NB4 (cell line): ENCODE measurements at regions not wholly inside any gene's neighbourhood (a gene's known extent, or its start where the extent isn't known, plus 50 kb on each side); places are given as distances from the start of the nearest gene placed in this dataset.
"Not testable (repeated sequence)": the region's sequence is repeated elsewhere in the genome, so short reads cannot be mapped to it uniquely, and the experiment has no call there.

Source experiments
- CTCF ChIP-seq: IDR thresholded peaks from one replicate; pipeline ENCODE4 v1.5.1; 2012; ENCODE audit warnings: low read depth, low read length
- MAX ChIP-seq: IDR thresholded peaks from 2 replicates; pipeline ENCODE4 v1.6.1; 2011; ENCODE audit warnings: low read depth, low read length
- MYC ChIP-seq: IDR thresholded peaks from 2 replicates; pipeline ENCODE4 v1.6.1; 2011; ENCODE audit warnings: low read depth, low read length
- POLR2A ChIP-seq: IDR thresholded peaks from 2 replicates; pipeline ENCODE4 v1.6.1; 2011; ENCODE audit warnings: mild to moderate bottlenecking; ENCODE audit not compliant: insufficient read length; ENCODE audit errors: extremely low read depth

- not testable (repeated sequence) for TF ChIP-seq POLR2A, CTCF, MAX, MYC
These were observed 213.7 kb upstream of the ADRA1D start for GRCh38 chr20:4462801-4463200.
